ENCODE measurements at regions not wholly inside any gene's neighbourhood (a gene's known extent, or its start where the extent isn't known, plus 50 kb on each side); places are given as distances from the start of the nearest gene placed in this dataset.
"Not testable (repeated sequence)": the region's sequence is repeated elsewhere in the genome, so short reads cannot be mapped to it uniquely, and the experiment has no call there.

DNA sequence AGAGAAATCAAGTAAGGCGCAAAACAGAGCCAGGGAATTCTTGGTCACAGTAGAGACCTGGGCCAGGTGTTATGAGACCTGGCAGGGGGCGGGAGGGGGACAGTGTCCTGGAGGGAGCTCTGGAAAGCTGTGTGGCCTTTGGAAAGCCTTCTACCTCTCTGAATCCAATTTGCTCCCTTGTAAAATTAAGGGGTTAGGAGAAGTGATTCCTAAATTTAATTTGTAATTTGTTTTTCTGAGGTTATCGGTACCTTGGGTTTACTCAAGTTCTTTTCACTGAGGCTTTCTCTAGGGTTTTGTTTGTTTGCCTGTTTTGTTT is 920.8 kb downstream of the TYW1 start:
- H3K27ac Mint-ChIP-seq: no peak overlapping the region
- no peak overlapping the region for H3K4me3 Mint-ChIP-seq
- no peak for DNase-seq
- peaks cover 1% of the 10 kb centered on the region for H3K36me3 Mint-ChIP-seq (ENCODE audit: low read depth)
- H3K9me3 Mint-ChIP-seq: peaks cover 30% of the 10 kb centered on the region
- peaks cover 9% of the 10 kb centered on the region for H3K4me1 Mint-ChIP-seq (ENCODE audit: low read depth)
- CTCF ChIA-PET: no interaction called here
- no peaks in the 10 kb centered on the region for H3K27me3 Mint-ChIP-seq (ENCODE audit: low read depth)
- intact Hi-C loops (cut with micrococcal nuclease): no loop called here

DNA sequence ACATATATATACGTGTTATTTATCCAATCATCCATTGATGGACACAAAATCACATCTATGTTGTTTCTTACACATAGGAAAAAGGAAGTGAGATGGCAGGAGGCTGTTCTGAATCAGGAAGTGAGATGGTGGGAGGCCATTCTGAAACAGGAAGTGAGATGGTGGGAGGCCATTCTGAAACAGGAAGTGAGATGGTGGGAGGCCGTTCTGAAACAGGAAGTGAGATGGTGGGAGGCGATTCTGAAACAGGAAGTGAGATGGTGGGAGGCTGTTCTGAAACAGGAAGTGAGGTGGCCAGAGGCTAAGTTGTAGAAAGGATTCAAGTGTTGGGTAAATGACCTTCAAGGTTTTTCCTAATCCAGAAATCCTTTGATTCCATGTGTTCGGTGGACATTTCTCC is 921.5 kb downstream of the TYW1 start:
- CTCF ChIA-PET: no interaction called here
- Mint-ChIP-seq H3K27ac (peak overlapping the region; percentile 37), H3K4me1 (ENCODE audit: low read depth) (peaks cover 9% of the 10 kb centered on the region), H3K4me3 (no peak overlapping the region), H3K27me3 (ENCODE audit: low read depth) (no peaks in the 10 kb centered on the region), H3K36me3 (ENCODE audit: low read depth) (peaks cover 1% of the 10 kb centered on the region), H3K9me3 (peaks cover 30% of the 10 kb centered on the region)
- DNase-seq: no peak
- intact Hi-C loops (cut with micrococcal nuclease): no loop called here

DNA sequence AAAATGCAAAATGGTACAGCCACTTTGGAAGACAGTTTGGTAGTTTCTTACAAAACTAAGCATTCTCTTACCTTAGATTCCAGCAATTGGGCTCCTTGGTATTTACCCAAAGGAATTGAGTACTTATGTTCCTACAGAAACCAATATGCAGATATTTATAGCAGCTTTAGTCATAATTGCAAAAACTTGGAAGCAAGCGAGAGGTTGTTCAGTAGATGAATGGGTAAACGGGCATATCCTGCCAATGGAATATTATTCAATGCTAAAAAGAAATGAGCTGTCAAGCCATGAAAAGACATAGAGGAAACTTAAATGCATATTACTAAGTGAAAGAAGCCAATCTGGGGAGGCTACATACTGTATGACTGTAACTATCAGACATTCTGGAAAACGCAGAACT is 926.7 kb downstream of the TYW1 start:
- intact Hi-C loops (cut with micrococcal nuclease): no loop called here
- Mint-ChIP-seq H3K4me1 (ENCODE audit: low read depth) (peaks cover 6% of the 10 kb centered on the region), H3K36me3 (ENCODE audit: low read depth) (peaks cover 1% of the 10 kb centered on the region), H3K27me3 (ENCODE audit: low read depth) (no peaks in the 10 kb centered on the region), H3K4me3 (no peak overlapping the region), H3K27ac (no peak overlapping the region), H3K9me3 (peaks cover 12% of the 10 kb centered on the region)
- no peak for DNase-seq
- CTCF ChIA-PET: no interaction called here

DNA sequence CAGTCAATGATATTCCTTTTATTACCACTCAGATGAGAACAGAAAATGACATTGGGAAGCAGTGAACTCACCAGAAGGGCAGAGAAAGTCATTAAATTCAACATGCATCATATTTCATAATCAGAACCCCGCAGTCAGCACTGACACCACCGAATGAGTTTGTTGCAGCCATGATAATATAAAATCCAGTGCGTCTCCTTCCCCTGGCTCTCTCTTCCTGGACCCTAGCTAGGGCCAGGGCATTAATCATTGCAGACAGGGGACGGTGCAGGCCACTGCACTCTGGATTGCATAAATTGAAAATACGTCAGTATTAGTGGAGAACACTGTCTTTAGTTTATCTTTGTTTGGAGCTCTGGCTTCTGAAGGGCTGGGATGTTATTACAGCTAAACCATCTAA is 931.5 kb downstream of the TYW1 start:
- H3K27ac Mint-ChIP-seq: no peak overlapping the region
- no peak for DNase-seq
- H3K27me3 Mint-ChIP-seq (ENCODE audit: low read depth): no peaks in the 10 kb centered on the region
- intact Hi-C loops (cut with micrococcal nuclease): no loop called here
- H3K4me1 Mint-ChIP-seq (ENCODE audit: low read depth): no peaks in the 10 kb centered on the region
- H3K36me3 Mint-ChIP-seq (ENCODE audit: low read depth): no peaks in the 10 kb centered on the region
- peaks cover 2% of the 10 kb centered on the region for H3K9me3 Mint-ChIP-seq
- CTCF ChIA-PET: no interaction called here
- no peak overlapping the region for H3K4me3 Mint-ChIP-seq

DNA sequence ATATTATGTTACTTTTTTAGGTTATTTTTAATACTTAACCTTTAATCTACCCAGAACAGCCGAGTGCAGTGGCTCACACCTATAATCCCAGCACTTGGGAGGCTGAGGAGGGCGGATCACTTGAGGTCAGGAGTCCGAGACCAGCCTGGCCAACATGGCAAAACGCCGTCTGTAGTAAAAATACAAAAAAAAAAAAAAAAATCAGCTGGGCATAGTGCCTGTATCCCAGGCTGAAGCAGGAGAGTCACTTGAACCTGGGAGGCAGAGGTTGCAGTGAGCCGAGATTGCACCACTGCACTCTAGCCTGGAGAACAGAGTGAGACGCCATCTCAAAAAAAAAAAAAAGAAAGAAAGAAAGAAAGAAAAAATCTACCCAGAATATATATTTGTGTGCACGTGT is 939.8 kb downstream of the TYW1 start:
- DNase-seq; H3K36me3 Mint-ChIP-seq (ENCODE audit: low read depth); intact Hi-C loops (cut with micrococcal nuclease); H3K4me1 Mint-ChIP-seq (ENCODE audit: low read depth); H3K27ac Mint-ChIP-seq; CTCF ChIA-PET; H3K4me3 Mint-ChIP-seq; H3K27me3 Mint-ChIP-seq (ENCODE audit: low read depth): not testable (repeated sequence)
- peaks cover 15% of the 10 kb centered on the region for H3K9me3 Mint-ChIP-seq

DNA sequence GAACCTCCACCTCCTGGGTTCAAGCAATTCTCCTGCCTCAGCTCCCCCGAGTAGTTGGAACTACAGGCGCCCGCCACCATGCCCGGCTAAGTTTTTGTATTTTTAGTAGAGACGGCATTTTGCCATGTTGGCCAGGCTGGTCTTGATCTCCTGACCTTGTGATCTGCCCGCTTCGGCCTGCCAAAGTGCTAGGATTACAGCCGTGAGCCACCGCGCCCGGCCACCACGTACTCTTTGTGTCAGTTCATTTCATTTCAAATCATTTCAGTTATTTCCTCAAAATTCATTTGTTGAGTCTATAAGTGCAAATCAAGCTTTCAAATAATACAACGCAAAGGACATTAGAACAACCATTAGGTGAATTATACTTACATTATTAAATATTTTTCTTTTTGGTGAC is 943.8 kb downstream of the TYW1 start:
- no peaks in the 10 kb centered on the region for H3K36me3 Mint-ChIP-seq (ENCODE audit: low read depth)
- H3K4me1 Mint-ChIP-seq (ENCODE audit: low read depth): no peaks in the 10 kb centered on the region
- DNase-seq: no peak
- CTCF ChIA-PET: no interaction called here
- H3K9me3 Mint-ChIP-seq: peaks cover 8% of the 10 kb centered on the region
- H3K27me3 Mint-ChIP-seq (ENCODE audit: low read depth): no peaks in the 10 kb centered on the region
- no peak overlapping the region for H3K4me3 Mint-ChIP-seq
- H3K27ac Mint-ChIP-seq: no peak overlapping the region
- intact Hi-C loops (cut with micrococcal nuclease): no loop called here

DNA sequence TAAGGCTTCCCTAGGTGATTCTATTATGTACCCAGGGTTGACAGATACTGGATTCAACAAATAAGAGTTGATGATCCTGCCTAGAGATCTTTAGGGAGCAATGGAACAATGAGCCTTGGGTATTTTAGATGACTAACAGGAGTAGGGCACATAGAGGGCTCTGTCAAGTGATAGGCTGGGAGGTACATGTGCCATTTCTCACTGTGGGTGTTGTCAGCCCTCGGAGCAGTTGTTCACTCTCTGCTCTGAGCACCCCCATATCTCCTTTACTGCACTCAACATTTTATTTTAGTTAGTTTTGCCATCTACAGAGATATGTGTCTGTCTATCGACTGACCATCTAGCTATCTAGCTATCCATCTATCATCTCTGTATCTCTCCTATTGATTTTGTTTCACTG is 950.6 kb downstream of the TYW1 start:
- CTCF ChIA-PET: interaction anchor here (0.7 kb wide), 1 partner anchor 1452 kb away, joined by 3 read pairs; no protein-coding TSS in a partner anchor
- Mint-ChIP-seq H3K4me1 (ENCODE audit: low read depth) (no peaks in the 10 kb centered on the region), H3K9me3 (peaks cover 4% of the 10 kb centered on the region), H3K36me3 (ENCODE audit: low read depth) (no peaks in the 10 kb centered on the region), H3K27ac (no peak overlapping the region), H3K27me3 (ENCODE audit: low read depth) (no peaks in the 10 kb centered on the region), H3K4me3 (no peak overlapping the region)
- DNase-seq: no peak
- intact Hi-C loops (cut with micrococcal nuclease): no loop called here

DNA sequence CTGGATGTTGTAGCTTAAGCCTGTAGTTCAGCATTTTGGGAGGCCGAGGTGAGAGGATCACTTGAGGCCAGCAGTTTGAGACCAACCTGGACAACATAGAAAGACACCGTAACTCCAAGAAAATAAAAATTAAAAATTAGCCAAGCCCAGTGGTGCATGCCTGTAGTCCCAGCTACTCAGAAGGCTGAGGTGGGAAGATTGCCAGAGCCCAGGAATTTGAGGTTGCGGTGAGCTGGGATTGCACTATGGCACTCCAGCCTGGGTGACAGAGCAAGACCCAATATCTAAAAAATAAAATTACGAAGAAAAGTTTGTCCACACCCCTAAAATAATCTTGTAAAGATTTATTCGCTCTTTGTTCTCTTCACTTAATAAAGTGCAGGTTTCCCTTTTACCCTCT is 951.0 kb downstream of the TYW1 start:
- Mint-ChIP-seq H3K27ac (no peak overlapping the region), H3K4me1 (ENCODE audit: low read depth) (no peaks in the 10 kb centered on the region), H3K4me3 (no peak overlapping the region), H3K9me3 (peaks cover 4% of the 10 kb centered on the region), H3K27me3 (ENCODE audit: low read depth) (no peaks in the 10 kb centered on the region), H3K36me3 (ENCODE audit: low read depth) (no peaks in the 10 kb centered on the region)
- intact Hi-C loops (cut with micrococcal nuclease): no loop called here
- DNase-seq: no peak
- CTCF ChIA-PET: no interaction called here

DNA sequence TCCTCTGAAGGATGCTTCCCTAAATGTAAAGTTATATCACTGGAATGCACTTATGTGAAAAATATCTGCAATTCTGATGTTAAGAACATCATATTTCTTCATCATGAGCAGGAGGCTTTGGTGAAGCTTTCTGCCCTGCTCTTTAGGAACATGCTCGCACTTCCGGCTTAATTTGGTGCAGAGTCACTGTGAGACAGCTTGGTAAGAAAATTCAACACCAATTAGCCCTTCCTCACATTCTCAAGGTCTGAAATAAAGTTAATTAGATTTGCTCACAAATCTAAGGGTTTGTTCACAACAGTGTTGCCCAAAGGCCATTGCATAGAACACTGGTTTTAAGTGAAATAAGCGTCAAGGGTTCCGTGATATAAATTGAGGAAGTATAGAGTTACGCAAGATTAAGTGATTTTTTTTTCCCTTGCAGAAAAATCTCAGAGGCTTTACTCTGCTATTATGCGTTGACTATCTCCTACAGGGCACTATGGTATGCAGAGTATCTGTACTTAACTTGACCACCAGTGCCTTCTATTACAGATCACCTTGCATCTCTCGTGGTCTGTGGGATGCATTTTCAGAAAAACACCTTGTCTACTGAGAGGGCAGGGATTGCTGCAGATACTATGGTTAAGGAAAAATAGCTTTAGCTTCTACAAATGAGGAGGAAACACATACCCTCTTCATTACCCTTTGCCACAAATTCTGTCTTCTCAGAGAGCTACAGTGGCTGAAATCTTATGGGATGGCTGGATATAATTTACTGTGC is 953.9 kb downstream of the TYW1 start:
- H3K4me1 Mint-ChIP-seq (ENCODE audit: low read depth): no peaks in the 10 kb centered on the region
- intact Hi-C loops (cut with micrococcal nuclease): no loop called here

DNA sequence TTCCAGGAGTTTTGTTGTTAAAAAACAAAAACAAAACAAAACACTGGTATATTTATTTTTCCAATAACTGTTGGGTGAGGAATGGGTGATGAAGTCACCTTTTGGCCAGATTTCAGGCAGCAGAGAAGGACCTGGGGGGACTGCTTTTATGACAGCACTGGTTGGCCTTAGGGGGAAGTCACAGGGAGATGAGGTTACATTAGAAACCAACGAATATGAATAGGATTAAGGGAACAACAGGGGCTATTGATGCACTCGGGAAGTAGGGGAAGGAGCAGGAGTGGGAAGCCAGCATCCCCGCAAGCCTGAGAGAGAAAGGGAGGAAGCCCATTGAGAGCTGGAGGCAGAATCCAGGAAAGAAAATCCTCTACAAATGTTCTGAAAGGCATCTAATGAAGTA is 958.4 kb downstream of the TYW1 start:
- H3K36me3 Mint-ChIP-seq (ENCODE audit: low read depth): no peaks in the 10 kb centered on the region
- H3K4me3 Mint-ChIP-seq: no peak overlapping the region
- H3K27me3 Mint-ChIP-seq (ENCODE audit: low read depth): no peaks in the 10 kb centered on the region
- H3K27ac Mint-ChIP-seq: no peak overlapping the region
- intact Hi-C loops (cut with micrococcal nuclease): no loop called here
- DNase-seq: no peak
- peaks cover 7% of the 10 kb centered on the region for H3K9me3 Mint-ChIP-seq
- CTCF ChIA-PET: no interaction called here
- no peaks in the 10 kb centered on the region for H3K4me1 Mint-ChIP-seq (ENCODE audit: low read depth)

More for the DNA sequence above, 953.9 kb downstream of the TYW1 start:
- DNase-seq: no peak
- CTCF ChIA-PET: no interaction called here
- Mint-ChIP-seq H3K4me3 (no peak overlapping the region), H3K27ac (no peak overlapping the region), H3K27me3 (ENCODE audit: low read depth) (no peaks in the 10 kb centered on the region), H3K9me3 (no peaks in the 10 kb centered on the region), H3K36me3 (ENCODE audit: low read depth) (no peaks in the 10 kb centered on the region)

DNA sequence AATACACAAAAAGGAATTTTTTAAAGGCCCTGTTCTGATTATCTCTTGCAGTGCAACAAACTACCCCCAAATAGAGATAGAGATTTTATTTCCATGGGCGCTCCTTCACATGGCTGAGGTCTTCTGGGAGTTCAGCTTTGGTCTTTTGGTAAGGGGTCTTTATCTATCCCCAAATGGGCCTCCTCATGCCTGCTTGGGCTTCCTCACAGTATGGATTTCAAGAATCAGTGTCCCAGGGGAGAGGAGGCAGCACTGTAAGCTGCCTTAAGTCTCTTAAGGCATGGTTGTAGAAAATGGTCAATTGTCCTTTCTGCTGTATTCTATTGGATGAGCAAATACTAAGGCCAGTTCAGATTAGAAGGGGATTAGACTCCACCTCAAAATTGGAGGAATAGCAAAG is 966.2 kb downstream of the TYW1 start:
- no peak overlapping the region for H3K4me3 Mint-ChIP-seq
- no peak overlapping the region for H3K27ac Mint-ChIP-seq
- no peaks in the 10 kb centered on the region for H3K36me3 Mint-ChIP-seq (ENCODE audit: low read depth)
- DNase-seq: no peak
- H3K9me3 Mint-ChIP-seq: peaks cover 28% of the 10 kb centered on the region
- intact Hi-C loops (cut with micrococcal nuclease): no loop called here
- H3K4me1 Mint-ChIP-seq (ENCODE audit: low read depth): no peaks in the 10 kb centered on the region
- CTCF ChIA-PET: no interaction called here
- H3K27me3 Mint-ChIP-seq (ENCODE audit: low read depth): no peaks in the 10 kb centered on the region

DNA sequence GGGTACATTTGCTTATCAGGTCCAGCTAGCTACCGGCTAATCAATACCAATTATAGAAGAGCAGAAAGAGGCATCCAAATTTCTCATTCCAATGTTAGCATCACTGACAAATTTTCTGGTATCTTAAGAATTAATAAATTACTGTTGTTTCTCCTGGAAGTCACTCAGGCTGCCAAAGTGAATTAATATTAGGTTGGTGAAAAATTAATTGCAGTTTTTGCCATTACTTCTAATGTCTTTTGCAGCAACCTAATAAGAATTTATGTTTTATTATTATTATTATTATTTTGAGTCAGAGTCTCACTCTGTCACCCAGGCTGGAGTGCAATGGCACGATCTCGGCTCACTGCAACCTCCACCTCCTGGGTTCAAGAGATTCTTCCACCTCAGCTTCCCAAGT is 979.9 kb downstream of the TYW1 start:
- H3K4me1 Mint-ChIP-seq (ENCODE audit: low read depth): no peaks in the 10 kb centered on the region
- no peak overlapping the region for H3K27ac Mint-ChIP-seq
- H3K9me3 Mint-ChIP-seq: peaks cover 9% of the 10 kb centered on the region
- H3K27me3 Mint-ChIP-seq (ENCODE audit: low read depth): no peaks in the 10 kb centered on the region
- DNase-seq: no peak
- no peaks in the 10 kb centered on the region for H3K36me3 Mint-ChIP-seq (ENCODE audit: low read depth)
- intact Hi-C loops (cut with micrococcal nuclease): no loop called here
- CTCF ChIA-PET: interaction anchor here (0.6 kb wide), 1 partner anchor 124 kb away, joined by 5 read pairs; no protein-coding TSS in a partner anchor
- no peak overlapping the region for H3K4me3 Mint-ChIP-seq

DNA sequence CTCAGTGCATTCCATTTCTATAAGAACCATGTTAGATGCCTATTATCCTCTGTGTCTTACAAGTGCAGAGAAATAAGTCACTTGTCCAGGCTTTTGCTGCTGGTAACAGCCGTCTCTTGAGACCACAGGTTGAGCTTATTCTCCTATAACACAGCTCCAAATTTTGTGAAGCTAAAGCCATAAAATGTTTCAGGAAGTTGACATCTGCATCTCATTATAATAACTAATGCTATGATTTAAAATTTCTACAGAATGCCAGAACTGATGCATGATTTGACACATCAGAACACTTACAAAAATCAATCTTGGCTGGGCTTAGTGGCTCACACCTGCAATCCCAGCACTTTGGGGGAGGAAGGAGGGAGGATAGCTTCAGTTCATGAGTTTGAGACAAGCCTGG is 986.9 kb downstream of the TYW1 start:
- no peaks in the 10 kb centered on the region for H3K36me3 Mint-ChIP-seq (ENCODE audit: low read depth)
- CTCF ChIA-PET: no interaction called here
- no peaks in the 10 kb centered on the region for H3K27me3 Mint-ChIP-seq (ENCODE audit: low read depth)
- H3K9me3 Mint-ChIP-seq: peaks cover 11% of the 10 kb centered on the region
- intact Hi-C loops (cut with micrococcal nuclease): no loop called here
- no peaks in the 10 kb centered on the region for H3K4me1 Mint-ChIP-seq (ENCODE audit: low read depth)
- H3K4me3 Mint-ChIP-seq: no peak overlapping the region
- H3K27ac Mint-ChIP-seq: no peak overlapping the region
- no peak for DNase-seq

DNA sequence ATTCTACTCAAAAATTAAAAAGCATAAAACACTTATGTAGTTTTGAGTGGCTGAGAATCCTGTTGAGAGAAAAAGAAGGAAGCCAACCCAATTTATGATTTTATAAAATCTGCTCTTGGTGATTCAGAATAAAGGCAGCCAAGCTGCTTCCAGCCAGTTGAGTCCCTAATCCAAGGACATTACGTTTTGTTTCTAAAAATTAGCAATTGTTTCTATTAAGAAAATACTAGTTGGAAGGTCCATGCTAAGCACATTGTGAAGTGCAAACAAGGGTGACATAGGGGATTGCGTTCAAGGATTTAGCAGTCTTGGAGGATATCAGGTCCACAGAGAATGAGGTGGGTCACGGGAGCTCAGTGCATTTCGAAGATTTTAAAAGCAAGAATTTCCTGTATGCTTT is 987.7 kb downstream of the TYW1 start:
- DNase-seq: no peak
- Mint-ChIP-seq H3K9me3 (peaks cover 11% of the 10 kb centered on the region), H3K27ac (no peak overlapping the region), H3K36me3 (ENCODE audit: low read depth) (no peaks in the 10 kb centered on the region), H3K4me1 (ENCODE audit: low read depth) (no peaks in the 10 kb centered on the region), H3K27me3 (ENCODE audit: low read depth) (no peaks in the 10 kb centered on the region), H3K4me3 (no peak overlapping the region)
- CTCF ChIA-PET: no interaction called here
- intact Hi-C loops (cut with micrococcal nuclease): no loop called here

Measured in activated naive CD4-positive, alpha-beta T cell treated with anti-CD3 and anti-CD28 coated beads for 36 hours (primary cell).